Body of pancreas (tissue), 4 donors: ENCODE measurements at regions not wholly inside any gene's neighbourhood (a gene's known extent, or its start where the extent isn't known, plus 50 kb on each side); places are given as distances from the start of the nearest gene placed in this dataset.

Source experiments
- POLR2A ChIP-seq, 3 donors: fragments of 450-650 bp; IDR thresholded peaks; one replicate each; pipeline ENCODE4 v1.6.1; 2016; ENCODE audit warnings: antibody characterized with exemption in 3 of 3, mild to moderate bottlenecking in 2 of 3
- TF ChIP-seq, protein P1 (sequence below), 7 experiments: fragments of 450-650 bp in 4 of 7; fragments of 200-600 bp in 3 of 7; sonication (generic) in 3 of 7; IDR thresholded peaks; one replicate each; pipeline ENCODE4 v1.5.1; 2016 to 2019; ENCODE audit warnings: antibody characterized with exemption in 7 of 7

DNA sequence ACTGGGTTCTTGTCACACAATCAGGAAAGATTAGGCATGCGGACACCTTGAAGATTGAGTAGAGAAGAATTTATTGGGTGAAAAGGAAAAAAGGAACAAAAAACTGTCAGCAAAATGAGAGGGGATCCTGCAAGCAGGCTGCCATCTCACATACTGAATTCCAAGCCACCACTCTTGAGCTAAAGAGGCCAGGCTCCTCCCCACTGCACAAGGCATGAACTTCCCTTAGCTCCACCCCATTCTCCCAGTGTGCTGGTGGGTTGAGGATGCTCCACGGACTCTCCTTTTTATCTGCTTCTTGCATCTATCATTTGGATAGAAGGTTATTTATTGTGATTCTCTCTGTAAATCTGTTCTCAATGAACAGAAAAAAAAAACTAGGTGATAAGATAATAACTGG lies 79.6 kb downstream of the ANKRD7 start:
- TF ChIP-seq, protein P1, sequence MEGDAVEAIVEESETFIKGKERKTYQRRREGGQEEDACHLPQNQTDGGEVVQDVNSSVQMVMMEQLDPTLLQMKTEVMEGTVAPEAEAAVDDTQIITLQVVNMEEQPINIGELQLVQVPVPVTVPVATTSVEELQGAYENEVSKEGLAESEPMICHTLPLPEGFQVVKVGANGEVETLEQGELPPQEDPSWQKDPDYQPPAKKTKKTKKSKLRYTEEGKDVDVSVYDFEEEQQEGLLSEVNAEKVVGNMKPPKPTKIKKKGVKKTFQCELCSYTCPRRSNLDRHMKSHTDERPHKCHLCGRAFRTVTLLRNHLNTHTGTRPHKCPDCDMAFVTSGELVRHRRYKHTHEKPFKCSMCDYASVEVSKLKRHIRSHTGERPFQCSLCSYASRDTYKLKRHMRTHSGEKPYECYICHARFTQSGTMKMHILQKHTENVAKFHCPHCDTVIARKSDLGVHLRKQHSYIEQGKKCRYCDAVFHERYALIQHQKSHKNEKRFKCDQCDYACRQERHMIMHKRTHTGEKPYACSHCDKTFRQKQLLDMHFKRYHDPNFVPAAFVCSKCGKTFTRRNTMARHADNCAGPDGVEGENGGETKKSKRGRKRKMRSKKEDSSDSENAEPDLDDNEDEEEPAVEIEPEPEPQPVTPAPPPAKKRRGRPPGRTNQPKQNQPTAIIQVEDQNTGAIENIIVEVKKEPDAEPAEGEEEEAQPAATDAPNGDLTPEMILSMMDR (IDR thresholded peaks at IDR 0.05): no peak
- no peak for TF ChIP-seq POLR2A (IDR thresholded peaks at IDR 0.05)
